ENCODE measurements at regions not wholly inside any gene's neighbourhood (a gene's known extent, or its start where the extent isn't known, plus 50 kb on each side); places are given as distances from the start of the nearest gene placed in this dataset.

GRCh38 chr12:18955594-18955993, 173.9 kb upstream of the PLEKHA5 start:
- Histone ChIP-seq H3K4me3 (replicated peaks; ENCODE audit: low read depth, low read length) (no peak overlapping the region), H3K36me3 (ENCODE audit: control insufficient read depth, insufficient read depth, low read length) (no peaks in the 10 kb centered on the region), H3K27me3 (replicated peaks; ENCODE audit: control insufficient read depth, insufficient read depth, low read length) (no peaks in the 10 kb centered on the region)
- no peak for DNase-seq (ENCODE audit: extremely low read depth, insufficient read length)
- TF ChIP-seq CTCF (IDR thresholded peaks at IDR 0.05; ENCODE audit: insufficient read depth, low read length, poor library complexity, severe bottlenecking), result no peak

GRCh38 chr12:18965203-18965602, 164.3 kb upstream of the PLEKHA5 start:
- DNase-seq (ENCODE audit: extremely low read depth, insufficient read length), result no peak
- H3K27me3 ChIP-seq (replicated peaks; ENCODE audit: control insufficient read depth, insufficient read depth, low read length), result no peaks in the 10 kb centered on the region
- TF ChIP-seq CTCF (IDR thresholded peaks at IDR 0.05; ENCODE audit: insufficient read depth, low read length, poor library complexity, severe bottlenecking), result no peak
- no peak overlapping the region for H3K4me3 ChIP-seq (replicated peaks; ENCODE audit: low read depth, low read length)
- H3K36me3 ChIP-seq (ENCODE audit: control insufficient read depth, insufficient read depth, low read length), result no peaks in the 10 kb centered on the region

- no peak overlapping the region for H3K4me3 ChIP-seq (replicated peaks; ENCODE audit: low read depth, low read length)
- no peaks in the 10 kb centered on the region for H3K27me3 ChIP-seq (replicated peaks; ENCODE audit: control insufficient read depth, insufficient read depth, low read length)
- H3K36me3 ChIP-seq (ENCODE audit: control insufficient read depth, insufficient read depth, low read length), result no peaks in the 10 kb centered on the region
- no peak for TF ChIP-seq CTCF (IDR thresholded peaks at IDR 0.05; ENCODE audit: insufficient read depth, low read length, poor library complexity, severe bottlenecking)
- no peak for DNase-seq (ENCODE audit: extremely low read depth, insufficient read length)
Measured at GRCh38 chr12:18966954-18967353, 162.6 kb upstream of the PLEKHA5 start.

- Histone ChIP-seq H3K36me3 (ENCODE audit: control insufficient read depth, insufficient read depth, low read length) (no peaks in the 10 kb centered on the region), H3K4me3 (replicated peaks; ENCODE audit: low read depth, low read length) (no peak overlapping the region), H3K27me3 (replicated peaks; ENCODE audit: control insufficient read depth, insufficient read depth, low read length) (no peaks in the 10 kb centered on the region)
- no peak for TF ChIP-seq CTCF (IDR thresholded peaks at IDR 0.05; ENCODE audit: insufficient read depth, low read length, poor library complexity, severe bottlenecking)
- DNase-seq (ENCODE audit: extremely low read depth, insufficient read length), result no peak
Measured at GRCh38 chr12:18967814-18968213, 161.7 kb upstream of the PLEKHA5 start.

GRCh38 chr12:18969512-18969911, 160.0 kb upstream of the PLEKHA5 start:
- no peak overlapping the region for H3K4me3 ChIP-seq (replicated peaks; ENCODE audit: low read depth, low read length)
- no peak for DNase-seq (ENCODE audit: extremely low read depth, insufficient read length)
- no peaks in the 10 kb centered on the region for H3K36me3 ChIP-seq (ENCODE audit: control insufficient read depth, insufficient read depth, low read length)
- no peak for TF ChIP-seq CTCF (IDR thresholded peaks at IDR 0.05; ENCODE audit: insufficient read depth, low read length, poor library complexity, severe bottlenecking)
- no peaks in the 10 kb centered on the region for H3K27me3 ChIP-seq (replicated peaks; ENCODE audit: control insufficient read depth, insufficient read depth, low read length)

- DNase-seq (ENCODE audit: extremely low read depth, insufficient read length), result no peak
- H3K27me3 ChIP-seq (replicated peaks; ENCODE audit: control insufficient read depth, insufficient read depth, low read length), result no peaks in the 10 kb centered on the region
- H3K4me3 ChIP-seq (replicated peaks; ENCODE audit: low read depth, low read length), result no peak overlapping the region
- no peaks in the 10 kb centered on the region for H3K36me3 ChIP-seq (ENCODE audit: control insufficient read depth, insufficient read depth, low read length)
- TF ChIP-seq CTCF (IDR thresholded peaks at IDR 0.05; ENCODE audit: insufficient read depth, low read length, poor library complexity, severe bottlenecking), result no peak
Measured at GRCh38 chr12:18970603-18971002, 158.9 kb upstream of the PLEKHA5 start.
